Right lobe of liver (tissue), 4 donors: ENCODE measurements at regions not wholly inside any gene's neighbourhood (a gene's known extent, or its start where the extent isn't known, plus 50 kb on each side); places are given as distances from the start of the nearest gene placed in this dataset.

Source experiments
- CTCF ChIP-seq, 4 donors: fragments of 200-600 bp in 3 of 4; fragments of 450-650 bp in 1 of 4; IDR thresholded peaks; one replicate each; pipeline versions ENCODE4 v1.5.1 to v1.8.0; 2016 to 2022; ENCODE audit warnings: antibody characterized with exemption in 4 of 4, mild to moderate bottlenecking in 2 of 4
- POLR2A ChIP-seq: fragments of 450-650 bp; IDR thresholded peaks from one replicate; pipeline ENCODE4 v1.6.1; 2017; ENCODE audit warnings: antibody characterized with exemption, mild to moderate bottlenecking
- donor health status: DM: no; HTN: no; CAD: no.
- donor health status: DM: no; HTN: no; CAD: no.
- donor health status: DM: no; HTN: yes; CAD: no.

GRCh38 chr5:85838781-85839180, 779.0 kb upstream of the COX7C start:
- TF ChIP-seq CTCF (IDR thresholded peaks at IDR 0.05) (no peak), POLR2A (no peak)
